ENCODE measurements at regions not wholly inside any gene's neighbourhood (a gene's known extent, or its start where the extent isn't known, plus 50 kb on each side); places are given as distances from the start of the nearest gene placed in this dataset.

- TF ChIP-seq, protein P1, sequence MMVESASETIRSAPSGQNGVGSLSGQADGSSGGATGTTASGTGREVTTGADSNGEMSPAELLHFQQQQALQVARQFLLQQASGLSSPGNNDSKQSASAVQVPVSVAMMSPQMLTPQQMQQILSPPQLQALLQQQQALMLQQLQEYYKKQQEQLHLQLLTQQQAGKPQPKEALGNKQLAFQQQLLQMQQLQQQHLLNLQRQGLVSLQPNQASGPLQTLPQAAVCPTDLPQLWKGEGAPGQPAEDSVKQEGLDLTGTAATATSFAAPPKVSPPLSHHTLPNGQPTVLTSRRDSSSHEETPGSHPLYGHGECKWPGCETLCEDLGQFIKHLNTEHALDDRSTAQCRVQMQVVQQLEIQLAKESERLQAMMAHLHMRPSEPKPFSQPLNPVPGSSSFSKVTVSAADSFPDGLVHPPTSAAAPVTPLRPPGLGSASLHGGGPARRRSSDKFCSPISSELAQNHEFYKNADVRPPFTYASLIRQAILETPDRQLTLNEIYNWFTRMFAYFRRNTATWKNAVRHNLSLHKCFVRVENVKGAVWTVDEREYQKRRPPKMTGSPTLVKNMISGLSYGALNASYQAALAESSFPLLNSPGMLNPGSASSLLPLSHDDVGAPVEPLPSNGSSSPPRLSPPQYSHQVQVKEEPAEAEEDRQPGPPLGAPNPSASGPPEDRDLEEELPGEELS (CRISPR knock-in tag; IDR thresholded peaks at IDR 0.05; ENCODE audit: borderline replicate concordance) = no peak
Measured at GRCh38 chr5:159405611-159406031, 75.3 kb upstream of the IL12B start (continued).

GRCh38 chr5:159406571-159406970 is 76.3 kb upstream of the IL12B start:
- peaks cover 6 to 14% of the 10 kb centered on the region in 2 experiments; a peak in 2 of 5 replicates for H3K27me3 ChIP-seq (ENCODE audit: control insufficient read depth in 2 of 2, insufficient read depth in 2 of 2, low read length in 2 of 2)
- H3K4me3 ChIP-seq = no peak overlapping the region
- no peak for ATAC-seq
- no peak for FAIRE-seq
- intact Hi-C loops (cut with micrococcal nuclease) = no loop called here
- POLR2A ChIA-PET = no interaction called here
- H3K9ac ChIP-seq (ENCODE audit: insufficient read depth in 1 of 2, low read depth in 2 of 2, low read length in 2 of 2) = no peak overlapping the region
- 4% methylated on average over 3 of the region's 3 CpGs for WGBS (ENCODE audit: insufficient coverage, low coverage, missing lambda C conversion rate)
- H3K4me2 ChIP-seq (ENCODE audit: insufficient read depth, low read length) = no peak overlapping the region
- in situ Hi-C loops (cut with MboI) = no loop called here
- no peaks in the 10 kb centered on the region for H3K36me3 ChIP-seq (ENCODE audit: control insufficient read depth, insufficient read depth, low read length)
- H3K9me3 ChIP-seq (replicated peaks; ENCODE audit: control insufficient read depth, insufficient read depth, low read depth, low read length) = no peaks in the 10 kb centered on the region
- H3K4me1 ChIP-seq (replicated peaks in 1 of 2; ENCODE audit: control insufficient read depth in 2 of 2, insufficient read depth in 2 of 2, low read length in 2 of 2) = no peaks in the 10 kb centered on the region
- CTCF ChIA-PET (ENCODE audit: low intra/inter-chr PET ratio) = no interaction called here
- H3K9me1 ChIP-seq (ENCODE audit: control insufficient read depth, insufficient read depth, low read length) = no peaks in the 10 kb centered on the region
- H3K27ac ChIP-seq (ENCODE audit: extremely low read depth, low read depth, low read length) = no peak overlapping the region
- no peak for DNase-seq (ENCODE audit: extremely low read depth in 1 of 4, low spot score in 3 of 4)
- H2AFZ ChIP-seq (ENCODE audit: low read depth, low read length) = no peak overlapping the region
- no peaks in the 10 kb centered on the region for H3K79me2 ChIP-seq (ENCODE audit: control insufficient read depth, insufficient read depth, low read length)
- BruUV-seq (replicated peaks) = no TSS peak
- no peaks in the 10 kb centered on the region for H4K20me1 ChIP-seq (replicated peaks; ENCODE audit: control insufficient read depth, insufficient read depth, low read length)
- TF ChIP-seq, protein P2, sequence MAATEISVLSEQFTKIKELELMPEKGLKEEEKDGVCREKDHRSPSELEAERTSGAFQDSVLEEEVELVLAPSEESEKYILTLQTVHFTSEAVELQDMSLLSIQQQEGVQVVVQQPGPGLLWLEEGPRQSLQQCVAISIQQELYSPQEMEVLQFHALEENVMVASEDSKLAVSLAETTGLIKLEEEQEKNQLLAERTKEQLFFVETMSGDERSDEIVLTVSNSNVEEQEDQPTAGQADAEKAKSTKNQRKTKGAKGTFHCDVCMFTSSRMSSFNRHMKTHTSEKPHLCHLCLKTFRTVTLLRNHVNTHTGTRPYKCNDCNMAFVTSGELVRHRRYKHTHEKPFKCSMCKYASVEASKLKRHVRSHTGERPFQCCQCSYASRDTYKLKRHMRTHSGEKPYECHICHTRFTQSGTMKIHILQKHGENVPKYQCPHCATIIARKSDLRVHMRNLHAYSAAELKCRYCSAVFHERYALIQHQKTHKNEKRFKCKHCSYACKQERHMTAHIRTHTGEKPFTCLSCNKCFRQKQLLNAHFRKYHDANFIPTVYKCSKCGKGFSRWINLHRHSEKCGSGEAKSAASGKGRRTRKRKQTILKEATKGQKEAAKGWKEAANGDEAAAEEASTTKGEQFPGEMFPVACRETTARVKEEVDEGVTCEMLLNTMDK (IDR thresholded peaks at IDR 0.05; ENCODE audit: borderline replicate concordance, insufficient read depth, low read depth, low read length, poor library complexity, severe bottlenecking) = no peak
- no peak for TF ChIP-seq SMAD3 (CRISPR knock-in tag; conservative IDR thresholded peaks at IDR 0.05)
- no peak for TF ChIP-seq MXI1 (IDR thresholded peaks at IDR 0.05; ENCODE audit: low read depth, low read length)
- no peak for TF ChIP-seq CHCHD3 (CRISPR knock-in tag; IDR thresholded peaks at IDR 0.05)
- no peak for TF ChIP-seq FOXA1 (IDR thresholded peaks at IDR 0.05; ENCODE audit: borderline replicate concordance)
- TF ChIP-seq CEBPG (CRISPR knock-in tag; IDR thresholded peaks at IDR 0.05) = no peak
- TF ChIP-seq CEBPG (tag; conservative IDR thresholded peaks at IDR 0.05 in 1 of 2, IDR thresholded peaks at IDR 0.05 in 1 of 2) = no peak
- no peak for TF ChIP-seq SIN3A (IDR thresholded peaks at IDR 0.05; ENCODE audit: borderline replicate concordance in 2 of 2, control insufficient read depth in 1 of 2, low read depth in 2 of 2, low read length in 2 of 2)
- TF ChIP-seq IFI16 (CRISPR knock-in tag; IDR thresholded peaks at IDR 0.05) = no peak
- TF ChIP-seq, protein P3, sequence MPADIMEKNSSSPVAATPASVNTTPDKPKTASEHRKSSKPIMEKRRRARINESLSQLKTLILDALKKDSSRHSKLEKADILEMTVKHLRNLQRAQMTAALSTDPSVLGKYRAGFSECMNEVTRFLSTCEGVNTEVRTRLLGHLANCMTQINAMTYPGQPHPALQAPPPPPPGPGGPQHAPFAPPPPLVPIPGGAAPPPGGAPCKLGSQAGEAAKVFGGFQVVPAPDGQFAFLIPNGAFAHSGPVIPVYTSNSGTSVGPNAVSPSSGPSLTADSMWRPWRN (IDR thresholded peaks at IDR 0.05; ENCODE audit: low read depth) = no peak
- no peak for TF ChIP-seq RUNX1 (IDR thresholded peaks at IDR 0.05; ENCODE audit: low read depth)
- TF ChIP-seq, protein P4, sequence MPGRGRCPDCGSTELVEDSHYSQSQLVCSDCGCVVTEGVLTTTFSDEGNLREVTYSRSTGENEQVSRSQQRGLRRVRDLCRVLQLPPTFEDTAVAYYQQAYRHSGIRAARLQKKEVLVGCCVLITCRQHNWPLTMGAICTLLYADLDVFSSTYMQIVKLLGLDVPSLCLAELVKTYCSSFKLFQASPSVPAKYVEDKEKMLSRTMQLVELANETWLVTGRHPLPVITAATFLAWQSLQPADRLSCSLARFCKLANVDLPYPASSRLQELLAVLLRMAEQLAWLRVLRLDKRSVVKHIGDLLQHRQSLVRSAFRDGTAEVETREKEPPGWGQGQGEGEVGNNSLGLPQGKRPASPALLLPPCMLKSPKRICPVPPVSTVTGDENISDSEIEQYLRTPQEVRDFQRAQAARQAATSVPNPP (IDR thresholded peaks at IDR 0.05; ENCODE audit: borderline replicate concordance, insufficient read depth, insufficient read length) = no peak
- TF ChIP-seq RAD51 (IDR thresholded peaks at IDR 0.05; ENCODE audit: borderline replicate concordance, low read depth) = no peak
- TF ChIP-seq EP300 (IDR thresholded peaks at IDR 0.05; ENCODE audit: low read length) = no peak
- TF ChIP-seq XRCC3 (IDR thresholded peaks at IDR 0.05) = no peak
- no peak for TF ChIP-seq DPF2 (IDR thresholded peaks at IDR 0.05)
